ENCODE measurements at regions not wholly inside any gene's neighbourhood (a gene's known extent, or its start where the extent isn't known, plus 50 kb on each side); places are given as distances from the start of the nearest gene placed in this dataset.

GRCh38 chr14:83257466-83258439 is 1724.1 kb upstream of the SEL1L start:
- Histone ChIP-seq H2AFZ (no peak overlapping the region), H3K79me2 (replicated peaks; ENCODE audit: insufficient read depth) (no peaks in the 10 kb centered on the region), H4K20me1 (replicated peaks; ENCODE audit: insufficient read depth) (no peaks in the 10 kb centered on the region), H3K4me2 (no peak overlapping the region), H3F3A (replicated peaks; ENCODE audit: low read depth) (no peaks in the 10 kb centered on the region), H3K27me3 (ENCODE audit: insufficient read depth) (no peaks in the 10 kb centered on the region), H3K4me3 (no peak overlapping the region), H3K9me2 (ENCODE audit: insufficient read depth) (no peaks in the 10 kb centered on the region), H3K27ac (ENCODE audit: low read depth) (no peak overlapping the region), H3K4me1 (ENCODE audit: insufficient read depth) (no peaks in the 10 kb centered on the region), H3K36me3 (ENCODE audit: insufficient read depth) (no peaks in the 10 kb centered on the region)
- no peak for DNase-seq (ENCODE audit: low spot score)
- H3K27ac Mint-ChIP-seq = no peak overlapping the region
- no peak for TF ChIP-seq POLR2AphosphoS5 (IDR thresholded peaks at IDR 0.05; ENCODE audit: low read depth)
- TF ChIP-seq ZNF331 (CRISPR knock-in tag; IDR thresholded peaks at IDR 0.05; ENCODE audit: low read depth) = no peak
- no peak for TF ChIP-seq ZNF114 (CRISPR knock-in tag; IDR thresholded peaks at IDR 0.05)
- TF ChIP-seq CTCF (conservative IDR thresholded peaks at IDR 0.05; ENCODE audit: low read depth in 2 of 2) = no peak
- no peak for TF ChIP-seq NANOG (IDR thresholded peaks at IDR 0.05; ENCODE audit: borderline replicate concordance)
- H3K4me3 Mint-ChIP-seq = no peak overlapping the region
- no peaks in the 10 kb centered on the region for H3K4me1 Mint-ChIP-seq
- H3K36me3 Mint-ChIP-seq (ENCODE audit: low read depth) = no peaks in the 10 kb centered on the region
- ATAC-seq = no peak
- H3K9me3 Mint-ChIP-seq = no peaks in the 10 kb centered on the region
- H3K27me3 Mint-ChIP-seq (ENCODE audit: insufficient read depth, low read depth, poor library complexity) = no peaks in the 10 kb centered on the region

DNA sequence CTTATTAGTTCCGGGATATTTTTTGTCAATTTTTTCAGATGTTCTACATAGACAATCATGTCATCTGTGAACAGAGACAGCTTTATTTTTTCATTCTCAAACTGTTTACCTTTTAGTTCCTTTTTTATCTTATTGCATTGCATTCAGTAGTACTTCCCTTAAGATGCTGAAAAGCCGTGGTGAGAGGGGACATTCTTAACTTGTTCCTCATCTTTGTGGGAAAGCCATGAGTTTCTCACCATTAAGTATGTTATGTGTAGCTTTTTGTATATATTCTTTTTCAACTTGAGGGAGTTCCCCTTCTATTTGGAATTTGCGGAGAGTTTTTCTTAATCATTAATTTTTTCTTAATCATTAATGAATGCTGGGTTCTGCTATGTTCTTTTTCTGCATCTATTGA is 1727.1 kb upstream of the SEL1L start:
- Mint-ChIP-seq H3K27ac (no peak overlapping the region), H3K4me3 (no peak overlapping the region), H3K4me1 (no peaks in the 10 kb centered on the region), H3K36me3 (ENCODE audit: low read depth) (no peaks in the 10 kb centered on the region), H3K9me3 (no peaks in the 10 kb centered on the region), H3K27me3 (ENCODE audit: insufficient read depth, low read depth, poor library complexity) (no peaks in the 10 kb centered on the region)
- Histone ChIP-seq H3F3A (replicated peaks; ENCODE audit: low read depth) (no peaks in the 10 kb centered on the region), H3K4me1 (ENCODE audit: insufficient read depth) (no peaks in the 10 kb centered on the region), H3K36me3 (ENCODE audit: insufficient read depth) (no peaks in the 10 kb centered on the region), H3K79me2 (replicated peaks; ENCODE audit: insufficient read depth) (no peaks in the 10 kb centered on the region), H3K4me2 (no peak overlapping the region), H3K9me2 (ENCODE audit: insufficient read depth) (no peaks in the 10 kb centered on the region), H3K27me3 (ENCODE audit: insufficient read depth) (no peaks in the 10 kb centered on the region), H3K4me3 (no peak overlapping the region), H4K20me1 (replicated peaks; ENCODE audit: insufficient read depth) (no peaks in the 10 kb centered on the region), H2AFZ (no peak overlapping the region), H3K27ac (ENCODE audit: low read depth) (no peak overlapping the region)
- no peak for DNase-seq (ENCODE audit: low spot score)
- TF ChIP-seq ETS1 (IDR thresholded peaks at IDR 0.05) (no peak), STAT1 (IDR thresholded peaks at IDR 0.05; ENCODE audit: unreplicated experiment) (no peak), CREB1 (CRISPR knock-in tag; IDR thresholded peaks at IDR 0.05; ENCODE audit: low read depth) (no peak), JUNB (IDR thresholded peaks at IDR 0.05; ENCODE audit: unreplicated experiment) (no peak), NANOG (IDR thresholded peaks at IDR 0.05; ENCODE audit: borderline replicate concordance) (no peak)
- ATAC-seq = no peak

All from GM23338 (cell line).